ENCODE measurements at regions not wholly inside any gene's neighbourhood (a gene's known extent, or its start where the extent isn't known, plus 50 kb on each side); places are given as distances from the start of the nearest gene placed in this dataset.

GRCh38 chrX:14125462-14125861, 95.8 kb upstream of the GEMIN8 start:
- TF ChIP-seq, protein P1, sequence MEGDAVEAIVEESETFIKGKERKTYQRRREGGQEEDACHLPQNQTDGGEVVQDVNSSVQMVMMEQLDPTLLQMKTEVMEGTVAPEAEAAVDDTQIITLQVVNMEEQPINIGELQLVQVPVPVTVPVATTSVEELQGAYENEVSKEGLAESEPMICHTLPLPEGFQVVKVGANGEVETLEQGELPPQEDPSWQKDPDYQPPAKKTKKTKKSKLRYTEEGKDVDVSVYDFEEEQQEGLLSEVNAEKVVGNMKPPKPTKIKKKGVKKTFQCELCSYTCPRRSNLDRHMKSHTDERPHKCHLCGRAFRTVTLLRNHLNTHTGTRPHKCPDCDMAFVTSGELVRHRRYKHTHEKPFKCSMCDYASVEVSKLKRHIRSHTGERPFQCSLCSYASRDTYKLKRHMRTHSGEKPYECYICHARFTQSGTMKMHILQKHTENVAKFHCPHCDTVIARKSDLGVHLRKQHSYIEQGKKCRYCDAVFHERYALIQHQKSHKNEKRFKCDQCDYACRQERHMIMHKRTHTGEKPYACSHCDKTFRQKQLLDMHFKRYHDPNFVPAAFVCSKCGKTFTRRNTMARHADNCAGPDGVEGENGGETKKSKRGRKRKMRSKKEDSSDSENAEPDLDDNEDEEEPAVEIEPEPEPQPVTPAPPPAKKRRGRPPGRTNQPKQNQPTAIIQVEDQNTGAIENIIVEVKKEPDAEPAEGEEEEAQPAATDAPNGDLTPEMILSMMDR (conservative IDR thresholded peaks at IDR 0.05 in 1 of 2, IDR thresholded peaks at IDR 0.05 in 1 of 2; ENCODE audit: low read depth in 1 of 2, low read length in 2 of 2): no peak
- no peak for TF ChIP-seq EZH2 (IDR thresholded peaks at IDR 0.05; ENCODE audit: low read length, missing control alignments)
